HG03280 (cell line): ENCODE measurements at regions not wholly inside any gene's neighbourhood (a gene's known extent, or its start where the extent isn't known, plus 50 kb on each side); places are given as distances from the start of the nearest gene placed in this dataset.

Experiments used
- ATAC-seq: cut with Tn5 transposase; IDR thresholded peaks from one replicate; pipeline ENCODE4 v1.9.1; 2021; ENCODE audit warnings: mild to moderate bottlenecking, moderate library complexity; ENCODE audit not compliant: unreplicated experiment

- no peak for ATAC-seq
Observed at GRCh38 chr6:121499666-121500065, 64.2 kb downstream of the GJA1 start.

GRCh38 chr6:121503589-121503991, 68.1 kb downstream of the GJA1 start:
- no peak for ATAC-seq

GRCh38 chr6:121504227-121504626, 68.8 kb downstream of the GJA1 start:
- ATAC-seq, result no peak

GRCh38 chr6:121505284-121505683, 69.8 kb downstream of the GJA1 start:
- ATAC-seq, result no peak

- ATAC-seq, result no peak
Observed at GRCh38 chr6:121506761-121507754, 71.6 kb downstream of the GJA1 start.

- ATAC-seq, result no peak
Observed at GRCh38 chr6:121510568-121511177, 75.2 kb downstream of the GJA1 start.

GRCh38 chr6:121515630-121516265, 80.3 kb downstream of the GJA1 start:
- no peak for ATAC-seq

GRCh38 chr6:121516331-121516730, 80.9 kb downstream of the GJA1 start:
- no peak for ATAC-seq

GRCh38 chr6:121520337-121521163, 85.1 kb downstream of the GJA1 start:
- no peak for ATAC-seq

GRCh38 chr6:121521164-121521555, 85.7 kb downstream of the GJA1 start:
- no peak for ATAC-seq

- ATAC-seq, result no peak
Observed at GRCh38 chr6:121522265-121522664, 86.8 kb downstream of the GJA1 start.

GRCh38 chr6:121522771-121523386, 87.4 kb downstream of the GJA1 start:
- ATAC-seq, result no peak

- ATAC-seq, result no peak
Observed at GRCh38 chr6:121523628-121524027, 88.2 kb downstream of the GJA1 start.

- no peak for ATAC-seq
Observed at GRCh38 chr6:121526282-121526681, 90.8 kb downstream of the GJA1 start.

GRCh38 chr6:121531658-121532169, 96.3 kb downstream of the GJA1 start:
- no peak for ATAC-seq

GRCh38 chr6:121533321-121533841, 97.9 kb downstream of the GJA1 start:
- no peak for ATAC-seq

- no peak for ATAC-seq
Observed at GRCh38 chr6:121535777-121536176, 100.3 kb downstream of the GJA1 start.

- ATAC-seq, result no peak
Observed at GRCh38 chr6:121536345-121536744, 100.9 kb downstream of the GJA1 start.

- no peak for ATAC-seq
Observed at GRCh38 chr6:121539439-121539838, 104.0 kb downstream of the GJA1 start.

GRCh38 chr6:121540210-121540609, 104.8 kb downstream of the GJA1 start:
- ATAC-seq, result no peak
